Stomach (tissue), 4 donors: ENCODE measurements at regions not wholly inside any gene's neighbourhood (a gene's known extent, or its start where the extent isn't known, plus 50 kb on each side); places are given as distances from the start of the nearest gene placed in this dataset.

Experiments
- POLR2A ChIP-seq, 4 donors: fragments of 450-650 bp; IDR thresholded peaks; one replicate each; pipeline ENCODE4 v1.6.1; 2016; ENCODE audit warnings: antibody characterized with exemption in 4 of 4, control low read depth in 2 of 4, mild to moderate bottlenecking in 1 of 4, moderate library complexity in 1 of 4
- POLR2AphosphoS5 ChIP-seq, 3 donors: sonication (generic); formaldehyde crosslinking; IDR thresholded peaks; one replicate each; pipeline ENCODE4 v1.6.1; 2016; ENCODE audit warnings: antibody characterized with exemption in 3 of 3
- TF ChIP-seq, protein P1 (sequence below), 7 experiments: fragments of 450-650 bp in 4 of 7; fragments of 200-600 bp in 3 of 7; sonication (generic) in 3 of 7; IDR thresholded peaks; one replicate each; pipeline ENCODE4 v1.5.1; 2016 to 2019; ENCODE audit warnings: antibody characterized with exemption in 7 of 7, control low read depth in 2 of 7, mild to moderate bottlenecking in 1 of 7

DNA sequence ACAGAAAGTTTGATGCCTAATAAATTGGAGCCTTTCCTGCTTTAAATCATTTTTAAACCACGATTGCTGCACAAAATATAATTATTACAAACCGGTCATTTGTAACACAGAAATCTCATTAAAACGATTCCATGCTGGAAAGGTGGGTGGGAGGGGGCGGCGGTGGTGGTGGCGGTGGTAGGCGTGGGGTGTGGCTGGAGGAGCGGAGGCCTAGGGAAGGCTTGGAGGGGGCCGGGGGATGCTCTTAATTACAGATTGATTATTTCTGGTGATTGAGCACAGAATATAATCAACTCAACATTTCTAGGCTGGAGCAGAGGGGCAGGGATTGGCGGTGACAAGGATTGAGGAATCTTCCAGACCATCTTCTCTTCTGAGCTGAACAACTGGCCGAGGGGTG is 157.5 kb downstream of the TRIM29 start:
- TF ChIP-seq, protein P1, sequence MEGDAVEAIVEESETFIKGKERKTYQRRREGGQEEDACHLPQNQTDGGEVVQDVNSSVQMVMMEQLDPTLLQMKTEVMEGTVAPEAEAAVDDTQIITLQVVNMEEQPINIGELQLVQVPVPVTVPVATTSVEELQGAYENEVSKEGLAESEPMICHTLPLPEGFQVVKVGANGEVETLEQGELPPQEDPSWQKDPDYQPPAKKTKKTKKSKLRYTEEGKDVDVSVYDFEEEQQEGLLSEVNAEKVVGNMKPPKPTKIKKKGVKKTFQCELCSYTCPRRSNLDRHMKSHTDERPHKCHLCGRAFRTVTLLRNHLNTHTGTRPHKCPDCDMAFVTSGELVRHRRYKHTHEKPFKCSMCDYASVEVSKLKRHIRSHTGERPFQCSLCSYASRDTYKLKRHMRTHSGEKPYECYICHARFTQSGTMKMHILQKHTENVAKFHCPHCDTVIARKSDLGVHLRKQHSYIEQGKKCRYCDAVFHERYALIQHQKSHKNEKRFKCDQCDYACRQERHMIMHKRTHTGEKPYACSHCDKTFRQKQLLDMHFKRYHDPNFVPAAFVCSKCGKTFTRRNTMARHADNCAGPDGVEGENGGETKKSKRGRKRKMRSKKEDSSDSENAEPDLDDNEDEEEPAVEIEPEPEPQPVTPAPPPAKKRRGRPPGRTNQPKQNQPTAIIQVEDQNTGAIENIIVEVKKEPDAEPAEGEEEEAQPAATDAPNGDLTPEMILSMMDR (IDR thresholded peaks at IDR 0.05): no peak
- TF ChIP-seq POLR2A (IDR thresholded peaks at IDR 0.05) (no peak), POLR2AphosphoS5 (IDR thresholded peaks at IDR 0.05) (no peak)
